Parathyroid adenoma (tissue), 2 donors: ENCODE measurements at regions not wholly inside any gene's neighbourhood (a gene's known extent, or its start where the extent isn't known, plus 50 kb on each side); places are given as distances from the start of the nearest gene placed in this dataset.

Experiments used
- H2AFZ ChIP-seq: fragments of 300-600 bp; sonication (generic); one replicate; pipeline ENCODE4 v1.7.0; 2017; ENCODE audit warnings: antibody characterized with exemption, mild to moderate bottlenecking
- H3K27ac ChIP-seq: fragments of 300-600 bp; sonication (generic); one replicate; pipeline ENCODE4 v1.7.0; 2017
- H3K27me3 ChIP-seq: fragments of 300-600 bp; sonication (generic); one replicate; pipeline ENCODE4 v1.7.0; 2017; ENCODE audit warnings: low read length; ENCODE audit not compliant: control insufficient read depth, insufficient read depth
- H3K36me3 ChIP-seq: fragments of 300-600 bp; sonication (generic); one replicate; pipeline ENCODE4 v1.7.0; 2017; ENCODE audit warnings: low read length; ENCODE audit not compliant: control insufficient read depth, insufficient read depth
- H3K4me1 ChIP-seq: fragments of 300-600 bp; sonication (generic); one replicate; pipeline ENCODE4 v1.7.0; 2017; ENCODE audit warnings: control low read depth
- H3K4me2 ChIP-seq: fragments of 300-600 bp; sonication (generic); one replicate; pipeline ENCODE4 v1.7.0; 2017; ENCODE audit warnings: low read length
- H3K4me3 ChIP-seq: fragments of 300-600 bp; sonication (generic); one replicate; pipeline ENCODE4 v1.7.0; 2017; ENCODE audit warnings: low read depth, low read length
- H3K79me2 ChIP-seq: fragments of 300-600 bp; sonication (generic); one replicate; pipeline ENCODE4 v1.7.0; 2017; ENCODE audit warnings: control low read depth
- H3K9ac ChIP-seq: fragments of 300-600 bp; sonication (generic); one replicate; pipeline ENCODE4 v1.7.0; 2017; ENCODE audit warnings: mild to moderate bottlenecking
- H3K9me3 ChIP-seq: fragments of 300-600 bp; sonication (generic); one replicate; pipeline ENCODE4 v1.7.0; 2017; ENCODE audit warnings: low read length; ENCODE audit not compliant: control insufficient read depth
- CTCF ChIP-seq: fragments of 300-600 bp; sonication (generic); IDR thresholded peaks from one replicate; pipeline ENCODE4 v1.7.0; 2017; ENCODE audit warnings: antibody characterized with exemption, mild to moderate bottlenecking
- donor health status: primary hyperparathyroidism.

GRCh38 chr2:125959047-125959446 lies 696.9 kb upstream of the GYPC start:
- H2AFZ ChIP-seq: no peak overlapping the region

GRCh38 chr2:125961739-125962138 lies 694.2 kb upstream of the GYPC start:
- TF ChIP-seq CTCF: no peak
- no peaks in the 10 kb centered on the region for H3K79me2 ChIP-seq
- no peak overlapping the region for H3K4me2 ChIP-seq
- H3K27me3 ChIP-seq: no peaks in the 10 kb centered on the region
- H3K27ac ChIP-seq: no peak overlapping the region
- H3K4me1 ChIP-seq: no peaks in the 10 kb centered on the region
- H3K9me3 ChIP-seq: no peaks in the 10 kb centered on the region
- no peak overlapping the region for H3K4me3 ChIP-seq
- no peak overlapping the region for H2AFZ ChIP-seq
- H3K36me3 ChIP-seq: no peaks in the 10 kb centered on the region
- H3K9ac ChIP-seq: no peak overlapping the region

More at GRCh38 chr2:125959047-125959446, 696.9 kb upstream of the GYPC start:
- H3K4me2 ChIP-seq: no peak overlapping the region
- no peaks in the 10 kb centered on the region for H3K79me2 ChIP-seq
- TF ChIP-seq CTCF: no peak
- H3K4me3 ChIP-seq: no peak overlapping the region
- no peak overlapping the region for H3K9ac ChIP-seq
- no peaks in the 10 kb centered on the region for H3K36me3 ChIP-seq
- no peak overlapping the region for H3K27ac ChIP-seq
- no peaks in the 10 kb centered on the region for H3K4me1 ChIP-seq
- H3K9me3 ChIP-seq: no peaks in the 10 kb centered on the region
- H3K27me3 ChIP-seq: no peaks in the 10 kb centered on the region

GRCh38 chr2:125979886-125980285 lies 676.1 kb upstream of the GYPC start:
- H3K9me3 ChIP-seq: no peaks in the 10 kb centered on the region
- no peaks in the 10 kb centered on the region for H3K27me3 ChIP-seq
- H3K27ac ChIP-seq: no peak overlapping the region
- no peak overlapping the region for H2AFZ ChIP-seq
- no peak overlapping the region for H3K9ac ChIP-seq
- H3K79me2 ChIP-seq: no peaks in the 10 kb centered on the region
- no peak for TF ChIP-seq CTCF
- H3K4me2 ChIP-seq: no peak overlapping the region
- H3K4me3 ChIP-seq: no peak overlapping the region
- H3K36me3 ChIP-seq: no peaks in the 10 kb centered on the region
- no peaks in the 10 kb centered on the region for H3K4me1 ChIP-seq

- no peak overlapping the region for H3K4me2 ChIP-seq
- no peak overlapping the region for H2AFZ ChIP-seq
- no peak overlapping the region for H3K9ac ChIP-seq
- TF ChIP-seq CTCF: no peak
- H3K4me1 ChIP-seq: no peaks in the 10 kb centered on the region
- no peak overlapping the region for H3K27ac ChIP-seq
- no peaks in the 10 kb centered on the region for H3K36me3 ChIP-seq
- no peaks in the 10 kb centered on the region for H3K9me3 ChIP-seq
- no peaks in the 10 kb centered on the region for H3K27me3 ChIP-seq
- no peak overlapping the region for H3K4me3 ChIP-seq
- no peaks in the 10 kb centered on the region for H3K79me2 ChIP-seq
These were observed 672.6 kb upstream of the GYPC start for GRCh38 chr2:125983364-125983763.

- no peak overlapping the region for H3K4me3 ChIP-seq
- H3K27ac ChIP-seq: peak overlapping the region; percentile 50
- H3K9ac ChIP-seq: no peak overlapping the region
- peak overlapping the region; percentile 19 for H2AFZ ChIP-seq
- H3K27me3 ChIP-seq: no peaks in the 10 kb centered on the region
- H3K9me3 ChIP-seq: no peaks in the 10 kb centered on the region
- peaks cover 11% of the 10 kb centered on the region for H3K4me1 ChIP-seq
- TF ChIP-seq CTCF: no peak
- no peaks in the 10 kb centered on the region for H3K79me2 ChIP-seq
- H3K36me3 ChIP-seq: no peaks in the 10 kb centered on the region
- H3K4me2 ChIP-seq: no peak overlapping the region
These were observed 626.6 kb upstream of the GYPC start for GRCh38 chr2:126029316-126029715.
